Gastroesophageal sphincter (tissue), 4 donors: ENCODE measurements at regions not wholly inside any gene's neighbourhood (a gene's known extent, or its start where the extent isn't known, plus 50 kb on each side); places are given as distances from the start of the nearest gene placed in this dataset.

Source experiments
- ATAC-seq: fragments of 150-250 bp; one replicate; pipeline ENCODE4 v1.9.1; 2016; ENCODE audit warnings: mild to moderate bottlenecking, moderate library complexity
- H3K27ac ChIP-seq, 4 donors: fragments of 200-600 bp; sonication (generic) in 3 of 4; 1 replicate in 3 of 4; 2 replicates in 1 of 4; pipeline ENCODE4 v1.5.1; 2016 to 2019
- H3K27me3 ChIP-seq: fragments of 200-600 bp; sonication (generic); one replicate; pipeline ENCODE4 v1.5.1; 2019
- H3K36me3 ChIP-seq, 2 donors: fragments of 200-600 bp; sonication (generic); one replicate each; pipeline ENCODE4 v1.5.1; 2019; ENCODE audit warnings: control low read depth in 1 of 2
- H3K4me1 ChIP-seq, 3 donors: fragments of 200-600 bp; sonication (generic); 1 replicate in 2 of 3; 2 replicates in 1 of 3; pipeline ENCODE4 v1.5.1; 2016 to 2019; ENCODE audit warnings: control low read depth in 2 of 3
- H3K4me3 ChIP-seq, 2 donors: fragments of 200-600 bp; sonication (generic); one replicate each; pipeline ENCODE4 v1.5.1; 2019; ENCODE audit warnings: mild to moderate bottlenecking in 1 of 2, moderate library complexity in 1 of 2
- H3K9me3 ChIP-seq, 3 donors: fragments of 200-600 bp; sonication (generic); one replicate each; pipeline ENCODE4 v1.5.1; 2017 to 2019; ENCODE audit warnings: control low read depth in 2 of 3
- CTCF ChIP-seq, 4 experiments: fragments of 200-600 bp in 2 of 4; fragments of 450-650 bp in 2 of 4; sonication (generic) in 1 of 4; IDR thresholded peaks; one replicate each; pipeline ENCODE4 v1.5.1; 2017 to 2019; ENCODE audit warnings: antibody characterized with exemption in 4 of 4, mild to moderate bottlenecking in 2 of 4, moderate library complexity in 2 of 4
- EP300 ChIP-seq: sonication (generic); formaldehyde crosslinking; IDR thresholded peaks from one replicate; pipeline ENCODE4 v1.6.1; 2017; ENCODE audit warnings: antibody characterized with exemption, mild to moderate bottlenecking
- POLR2A ChIP-seq, 2 donors: fragments of 450-650 bp; IDR thresholded peaks; one replicate each; pipeline ENCODE4 v1.6.1; 2017; ENCODE audit warnings: antibody characterized with exemption in 2 of 2, mild to moderate bottlenecking in 2 of 2, moderate library complexity in 1 of 2
- POLR2AphosphoS5 ChIP-seq: sonication (generic); formaldehyde crosslinking; IDR thresholded peaks from one replicate; pipeline ENCODE4 v1.6.1; 2017; ENCODE audit warnings: antibody characterized with exemption
- WGBS, 2 donors: methylation state at CpG; one replicate each; pipeline ENCODE4 v1.1.5; 2018; ENCODE audit warnings: low coverage in 1 of 2; 5-methylcytosine and 5-hydroxymethylcytosine counted together

- TF ChIP-seq POLR2A (IDR thresholded peaks at IDR 0.05) (no peak), CTCF (IDR thresholded peaks at IDR 0.05) (no peak), EP300 (no peak), POLR2AphosphoS5 (no peak)
- Histone ChIP-seq H3K4me3 (no peak overlapping the region), H3K27me3 (no peaks in the 10 kb centered on the region), H3K36me3 (no peaks in the 10 kb centered on the region), H3K9me3 (no peaks in the 10 kb centered on the region), H3K4me1 (no peaks in the 10 kb centered on the region), H3K27ac (no peak overlapping the region)
- ATAC-seq: no peak
- WGBS, 2 donors: 69 to 90% methylated on average over 10 to 11 of the region's 12 CpGs
Measured at GRCh38 chr20:5675103-5676091, 64.6 kb upstream of the GPCPD1 start.

- no peaks in the 10 kb centered on the region for H3K36me3 ChIP-seq
- H3K4me3 ChIP-seq: no peak overlapping the region
- H3K9me3 ChIP-seq: no peaks in the 10 kb centered on the region
- 77 to 88% methylated on average over 3 of the region's 3 CpGs for WGBS, 2 donors
- ATAC-seq: no peak
- TF ChIP-seq EP300 (no peak), CTCF (IDR thresholded peaks at IDR 0.05) (no peak), POLR2A (IDR thresholded peaks at IDR 0.05) (no peak), POLR2AphosphoS5 (no peak)
- H3K4me1 ChIP-seq: no peaks in the 10 kb centered on the region
- H3K27me3 ChIP-seq: no peaks in the 10 kb centered on the region
- no peak overlapping the region for H3K27ac ChIP-seq
Measured at GRCh38 chr20:5674176-5674660, 63.4 kb upstream of the GPCPD1 start.

GRCh38 chr20:5670874-5671273 is 60.1 kb upstream of the GPCPD1 start:
- Histone ChIP-seq H3K4me3 (no peak overlapping the region), H3K9me3 (no peaks in the 10 kb centered on the region), H3K4me1 (no peaks in the 10 kb centered on the region), H3K36me3 (no peaks in the 10 kb centered on the region), H3K27ac (no peak overlapping the region), H3K27me3 (no peaks in the 10 kb centered on the region)
- 76% methylated on average over 2 of the region's 2 CpGs; no CpG with 5 or more reads in 1 of the 2 donors for WGBS, 2 donors
- TF ChIP-seq POLR2A (IDR thresholded peaks at IDR 0.05) (no peak), CTCF (IDR thresholded peaks at IDR 0.05) (no peak), EP300 (no peak), POLR2AphosphoS5 (no peak)
- no peak for ATAC-seq

- TF ChIP-seq CTCF (IDR thresholded peaks at IDR 0.05): no peak
- TF ChIP-seq POLR2AphosphoS5: no peak
- TF ChIP-seq POLR2A (IDR thresholded peaks at IDR 0.05): no peak
- TF ChIP-seq EP300: no peak
- H3K27me3 ChIP-seq: no peaks in the 10 kb centered on the region
- no peaks in the 10 kb centered on the region for H3K4me1 ChIP-seq
- H3K27ac ChIP-seq: no peak overlapping the region
- H3K9me3 ChIP-seq: no peaks in the 10 kb centered on the region
- no peaks in the 10 kb centered on the region for H3K36me3 ChIP-seq
- WGBS, 2 donors: 76 to 77% methylated on average over 6 of the region's 6 CpGs
- no peak overlapping the region for H3K4me3 ChIP-seq
- no peak for ATAC-seq
Measured at GRCh38 chr20:5670036-5670536, 59.3 kb upstream of the GPCPD1 start.

- H3K36me3 ChIP-seq: no peaks in the 10 kb centered on the region
- no peaks in the 10 kb centered on the region for H3K9me3 ChIP-seq
- ATAC-seq: no peak
- H3K4me1 ChIP-seq: peaks cover 0 to 2% (median 0%) of the 10 kb centered on the region in 3 donors
- TF ChIP-seq POLR2AphosphoS5: no peak
- no peak for TF ChIP-seq CTCF (IDR thresholded peaks at IDR 0.05)
- TF ChIP-seq EP300: no peak
- no peak for TF ChIP-seq POLR2A (IDR thresholded peaks at IDR 0.05)
- H3K27ac ChIP-seq: no peak overlapping the region
- 91% methylated on average over 5 of the region's 5 CpGs; no CpG with 5 or more reads in 1 of the 2 donors for WGBS, 2 donors
- no peak overlapping the region for H3K4me3 ChIP-seq
- no peaks in the 10 kb centered on the region for H3K27me3 ChIP-seq
Measured at GRCh38 chr20:5668529-5668868, 57.7 kb upstream of the GPCPD1 start.
